Astrocyte (in vitro differentiated cells and primary cell): ENCODE measurements at regions not wholly inside any gene's neighbourhood (a gene's known extent, or its start where the extent isn't known, plus 50 kb on each side); places are given as distances from the start of the nearest gene placed in this dataset.

Source experiments
- DNase-seq: peaks from one replicate; pipeline ENCODE4 v3.0.0-alpha.2; 2010; ENCODE audit warnings: low read depth
- FAIRE-seq: peaks from 2 replicates; lab custom pipeline; 2011; peaks lifted over from hg19 to GRCh38; lab: Jason Lieb, UNC
- H2AFZ ChIP-seq: 2 replicates; pipeline ENCODE4 v1.6.0; 2012; ENCODE audit warnings: low read depth, low read length, inconsistent platforms
- H3K27ac ChIP-seq: 2 replicates; pipeline ENCODE4 v1.5.1; 2011; ENCODE audit warnings: low read depth, low read length, inconsistent platforms
- H3K27me3 ChIP-seq: 2 replicates; pipeline ENCODE4 v1.6.0; 2011; ENCODE audit warnings: low read length, inconsistent platforms; ENCODE audit not compliant: insufficient read depth
- H3K36me3 ChIP-seq: 2 replicates; pipeline ENCODE4 v1.5.1; 2011; ENCODE audit warnings: low read length, inconsistent platforms; ENCODE audit not compliant: insufficient read depth
- H3K4me1 ChIP-seq: 2 replicates; pipeline ENCODE4 v1.5.1; 2011; ENCODE audit warnings: low read length, inconsistent platforms; ENCODE audit not compliant: insufficient read depth
- H3K4me2 ChIP-seq: 2 replicates; pipeline ENCODE4 v1.6.0; 2012; ENCODE audit warnings: low read length, inconsistent platforms
- H3K4me3 ChIP-seq: 2 replicates; pipeline ENCODE4 v1.5.1; 2011; ENCODE audit warnings: low read depth, mild to moderate bottlenecking, low read length, inconsistent platforms; ENCODE audit not compliant: insufficient read depth
- H3K79me2 ChIP-seq: 2 replicates; pipeline ENCODE4 v1.6.0; 2012; ENCODE audit warnings: mild to moderate bottlenecking, low read length, inconsistent platforms; ENCODE audit not compliant: insufficient read depth
- H3K9ac ChIP-seq: 2 replicates; pipeline ENCODE4 v1.6.0; 2012; ENCODE audit warnings: mild to moderate bottlenecking, low read length, inconsistent platforms
- H3K9me3 ChIP-seq: 2 replicates; pipeline ENCODE4 v1.5.1; 2012; ENCODE audit warnings: low read depth, mild to moderate bottlenecking, low read length, inconsistent platforms; ENCODE audit not compliant: insufficient read depth
- H4K20me1 ChIP-seq: 2 replicates; pipeline ENCODE4 v1.6.0; 2012; ENCODE audit warnings: low read length, inconsistent platforms; ENCODE audit not compliant: insufficient read depth
- H3K27ac Mint-ChIP-seq: one replicate; pipeline ENCODE4 v1.8.0; 2021; ENCODE audit warnings: mild to moderate bottlenecking, mixed read lengths; ENCODE audit not compliant: unreplicated experiment
- H3K27me3 Mint-ChIP-seq: one replicate; pipeline ENCODE4 v1.8.0; 2021; ENCODE audit warnings: low read depth, mixed read lengths; ENCODE audit not compliant: unreplicated experiment
- H3K36me3 Mint-ChIP-seq: one replicate; pipeline ENCODE4 v1.8.0; 2021; ENCODE audit warnings: low read depth, mixed read lengths; ENCODE audit not compliant: unreplicated experiment
- H3K4me1 Mint-ChIP-seq: one replicate; pipeline ENCODE4 v1.8.0; 2021; ENCODE audit warnings: low read depth, mixed read lengths; ENCODE audit not compliant: unreplicated experiment
- H3K4me3 Mint-ChIP-seq: one replicate; pipeline ENCODE4 v1.8.0; 2021; ENCODE audit warnings: mild to moderate bottlenecking, moderate library complexity, mixed read lengths; ENCODE audit not compliant: unreplicated experiment
- H3K9me3 Mint-ChIP-seq: one replicate; pipeline ENCODE4 v1.8.0; 2021; ENCODE audit warnings: mild to moderate bottlenecking, mixed read lengths; ENCODE audit not compliant: unreplicated experiment
- CTCF ChIP-seq: IDR thresholded peaks from 2 replicates; pipeline ENCODE4 v1.5.1; 2011; ENCODE audit warnings: low read depth, mild to moderate bottlenecking, inconsistent platforms, low read length, moderate library complexity; ENCODE audit not compliant: insufficient read depth
- EZH2 ChIP-seq: IDR thresholded peaks from 2 replicates; pipeline ENCODE4 v1.6.1; 2012; ENCODE audit warnings: mild to moderate bottlenecking, low read length, inconsistent platforms; ENCODE audit not compliant: insufficient read depth

DNA sequence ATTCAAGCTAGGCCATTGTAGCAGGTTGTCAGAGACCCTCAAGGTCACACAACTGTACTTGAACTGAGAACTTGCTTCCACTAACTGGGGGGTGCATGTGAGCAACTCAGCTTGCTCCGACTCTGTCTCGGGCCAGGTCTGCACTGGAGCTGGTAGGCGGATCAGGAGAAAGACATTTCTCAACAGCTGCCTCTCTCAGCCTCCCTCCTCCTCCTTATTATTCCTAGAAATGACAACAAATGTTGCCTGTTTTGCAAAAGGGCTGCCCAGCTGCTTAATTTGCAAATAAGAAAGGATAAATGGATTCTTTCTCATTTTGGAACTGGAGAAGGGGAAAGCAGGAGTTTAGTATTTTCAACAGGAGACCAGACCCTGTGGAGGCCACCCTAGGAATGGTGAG, 140.5 kb downstream of the RHOU start:
- no peak for FAIRE-seq
- H3K4me1 Mint-ChIP-seq = no peaks in the 10 kb centered on the region
- no peaks in the 10 kb centered on the region for H3K9me3 Mint-ChIP-seq

GRCh38 chr1:228876187-228876586, 140.9 kb downstream of the RHOU start:
- TF ChIP-seq CTCF = no peak
- TF ChIP-seq EZH2 = no peak
- Mint-ChIP-seq H3K4me1 (no peaks in the 10 kb centered on the region), H3K4me3 (no peak overlapping the region), H3K36me3 (no peaks in the 10 kb centered on the region), H3K9me3 (no peaks in the 10 kb centered on the region), H3K27me3 (peaks cover 14% of the 10 kb centered on the region), H3K27ac (no peak overlapping the region)
- FAIRE-seq (no peak), DNase-seq (no peak)
- H3K36me3 ChIP-seq = no peaks in the 10 kb centered on the region
- H3K79me2 ChIP-seq = no peaks in the 10 kb centered on the region
- no peak overlapping the region for H3K9ac ChIP-seq
- peaks cover 16% of the 10 kb centered on the region for H3K27me3 ChIP-seq
- H3K9me3 ChIP-seq = no peaks in the 10 kb centered on the region
- no peak overlapping the region for H3K4me3 ChIP-seq
- H3K27ac ChIP-seq = no peak overlapping the region
- no peak overlapping the region for H2AFZ ChIP-seq
- H4K20me1 ChIP-seq = no peaks in the 10 kb centered on the region
- H3K4me2 ChIP-seq = no peak overlapping the region
- no peaks in the 10 kb centered on the region for H3K4me1 ChIP-seq

More for the DNA sequence above, 140.5 kb downstream of the RHOU start:
- DNase-seq = no peak
- no peak overlapping the region for H3K9ac ChIP-seq
- H3K4me2 ChIP-seq = no peak overlapping the region
- no peak overlapping the region for H3K27ac Mint-ChIP-seq
- no peaks in the 10 kb centered on the region for H3K36me3 Mint-ChIP-seq
- peaks cover 13% of the 10 kb centered on the region for H3K27me3 Mint-ChIP-seq
- H3K36me3 ChIP-seq = no peaks in the 10 kb centered on the region
- H3K4me3 ChIP-seq = no peak overlapping the region
- H3K4me3 Mint-ChIP-seq = no peak overlapping the region
- no peaks in the 10 kb centered on the region for H3K79me2 ChIP-seq
- H3K27me3 ChIP-seq = peaks cover 17% of the 10 kb centered on the region
- H3K9me3 ChIP-seq = no peaks in the 10 kb centered on the region
- TF ChIP-seq CTCF (no peak), EZH2 (no peak)
- H3K27ac ChIP-seq = no peak overlapping the region
- no peaks in the 10 kb centered on the region for H4K20me1 ChIP-seq
- H2AFZ ChIP-seq = no peak overlapping the region
- H3K4me1 ChIP-seq = no peaks in the 10 kb centered on the region

DNA sequence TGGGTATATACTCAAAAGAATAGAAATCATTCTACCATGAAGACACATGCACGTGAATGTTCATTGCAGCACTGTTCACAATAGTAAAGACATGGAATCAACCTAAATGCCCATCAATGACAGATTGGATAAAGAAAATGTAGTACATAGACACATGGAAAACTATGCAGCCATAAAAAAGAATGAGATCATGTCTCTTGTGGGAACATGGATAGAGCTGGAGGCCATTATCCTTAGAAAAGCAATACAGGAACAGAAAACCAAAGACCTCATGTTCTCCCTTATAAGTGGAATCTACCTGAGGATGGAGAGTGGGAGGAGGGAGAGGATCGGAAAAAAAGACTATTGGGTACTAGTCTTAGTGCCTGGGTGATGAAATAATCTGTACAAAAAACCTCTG, 143.9 kb downstream of the RHOU start:
- H3K9me3 Mint-ChIP-seq = peaks cover 10% of the 10 kb centered on the region
- Histone ChIP-seq H3K79me2 (no peaks in the 10 kb centered on the region), H4K20me1 (no peaks in the 10 kb centered on the region), H3K9me3 (no peaks in the 10 kb centered on the region), H3K4me1 (no peaks in the 10 kb centered on the region), H3K4me3 (no peak overlapping the region), H3K9ac (no peak overlapping the region), H2AFZ (no peak overlapping the region), H3K27me3 (peaks cover 11% of the 10 kb centered on the region), H3K36me3 (no peaks in the 10 kb centered on the region), H3K4me2 (no peak overlapping the region), H3K27ac (no peak overlapping the region)
- no peaks in the 10 kb centered on the region for H3K4me1 Mint-ChIP-seq
- no peak for TF ChIP-seq EZH2
- no peak for TF ChIP-seq CTCF
- no peak for FAIRE-seq
- no peak for DNase-seq
- H3K36me3 Mint-ChIP-seq = no peaks in the 10 kb centered on the region
- H3K27ac Mint-ChIP-seq = no peak overlapping the region
- peaks cover 25% of the 10 kb centered on the region for H3K27me3 Mint-ChIP-seq
- no peak overlapping the region for H3K4me3 Mint-ChIP-seq
